Activated CD4-positive, CD25-positive, alpha-beta regulatory T cell treated with anti-CD3 and anti-CD28 coated beads, Interleukin-2, amount 50 U/mL, for 72 hours (primary cell): ENCODE measurements at regions not wholly inside any gene's neighbourhood (a gene's known extent, or its start where the extent isn't known, plus 50 kb on each side); places are given as distances from the start of the nearest gene placed in this dataset.
"Not testable (repeated sequence)": the region's sequence is repeated elsewhere in the genome, so short reads cannot be mapped to it uniquely, and the experiment has no call there.

Source experiments
- DNase-seq: peaks from one replicate; pipeline ENCODE4 v3.0.0; 2021

- no peak for DNase-seq
Observed at GRCh38 chr3:104437891-104438290, 928.8 kb upstream of the ALCAM start.

- no peak for DNase-seq
Observed at GRCh38 chr3:104438706-104439105, 928.0 kb upstream of the ALCAM start.

DNA sequence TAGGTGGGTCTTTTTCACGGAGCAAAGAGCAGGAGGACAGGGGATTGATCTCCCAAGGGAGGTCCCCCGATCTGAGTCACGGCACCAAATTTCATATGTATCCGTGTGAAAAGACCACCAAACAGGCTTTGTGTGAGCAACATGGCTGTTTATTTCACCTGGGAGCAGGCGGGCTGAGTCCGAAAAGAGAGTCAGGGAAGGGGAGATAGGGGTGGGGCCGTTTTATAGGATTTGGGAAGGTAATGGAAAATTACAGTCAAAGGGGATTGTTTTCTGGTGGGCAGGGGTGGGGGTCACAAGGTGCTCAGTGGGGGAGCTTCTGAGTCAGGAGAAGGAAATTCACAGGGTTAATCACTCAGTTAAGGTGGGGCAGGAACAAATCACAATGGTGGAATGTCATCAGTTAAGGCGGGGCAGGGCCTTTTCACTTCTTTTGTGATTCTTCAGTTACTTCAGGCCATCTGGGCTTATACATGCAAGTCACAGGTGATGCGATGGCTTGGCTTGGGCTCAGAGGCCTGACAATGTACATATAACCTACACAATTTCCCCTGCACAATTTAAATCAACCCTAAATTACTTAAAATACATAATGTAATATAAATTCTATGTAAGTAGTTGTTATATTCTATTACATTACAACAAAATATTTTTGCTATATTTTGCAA is 921.3 kb upstream of the ALCAM start:
- not testable (repeated sequence) for DNase-seq

- DNase-seq, result no peak
Observed at GRCh38 chr3:104447681-104448080, 919.0 kb upstream of the ALCAM start.

GRCh38 chr3:104452697-104453096 is 914.0 kb upstream of the ALCAM start:
- DNase-seq, result no peak

GRCh38 chr3:104458657-104459056 is 908.1 kb upstream of the ALCAM start:
- DNase-seq, result no peak

- DNase-seq, result no peak
Observed at GRCh38 chr3:104460477-104461406, 906.0 kb upstream of the ALCAM start.

DNA sequence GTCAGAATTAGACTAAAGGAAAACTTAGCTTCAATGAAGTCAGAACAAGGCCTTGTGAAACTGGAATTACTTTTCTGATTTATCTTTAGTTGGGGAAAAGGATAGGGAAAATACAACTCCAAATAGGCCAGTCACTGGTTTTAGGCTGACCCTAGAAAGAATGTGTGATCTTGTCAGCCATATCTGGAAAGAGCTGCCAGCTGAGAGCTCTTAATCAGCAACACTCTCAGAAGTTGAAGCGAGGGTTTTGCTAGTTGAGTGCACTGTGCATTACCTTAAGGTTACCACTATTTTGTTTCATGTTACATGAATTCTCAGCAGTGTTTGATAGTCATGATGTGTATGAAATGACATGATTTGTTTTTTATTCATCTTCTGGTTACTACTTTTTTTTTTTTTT is 905.3 kb upstream of the ALCAM start:
- DNase-seq, result no peak

GRCh38 chr3:104472221-104472620 is 894.5 kb upstream of the ALCAM start:
- DNase-seq, result no peak

GRCh38 chr3:104474011-104474410 is 892.7 kb upstream of the ALCAM start:
- DNase-seq, result no peak

DNA sequence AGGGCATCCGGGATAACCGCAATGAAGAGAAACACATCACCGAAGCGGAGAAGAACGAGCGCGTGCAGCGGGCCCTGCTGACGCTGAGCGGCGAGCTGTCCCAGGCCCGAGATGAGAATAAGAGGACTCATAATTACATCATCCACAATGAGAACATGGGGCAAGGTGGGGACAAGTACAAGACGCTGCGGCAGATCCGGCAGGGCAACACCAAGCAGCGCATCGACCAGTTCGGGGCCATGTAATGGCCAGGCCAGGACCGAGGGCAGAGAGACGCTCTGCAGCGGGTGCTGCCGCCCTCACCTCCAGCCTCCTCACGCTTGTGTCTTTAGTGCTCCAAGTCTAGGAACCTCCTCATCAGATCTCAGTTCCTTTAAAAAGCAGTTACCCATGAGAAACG is 863.7 kb upstream of the ALCAM start:
- DNase-seq, result no peak

GRCh38 chr3:104510131-104510849 is 856.4 kb upstream of the ALCAM start:
- DNase-seq, result no peak

DNA sequence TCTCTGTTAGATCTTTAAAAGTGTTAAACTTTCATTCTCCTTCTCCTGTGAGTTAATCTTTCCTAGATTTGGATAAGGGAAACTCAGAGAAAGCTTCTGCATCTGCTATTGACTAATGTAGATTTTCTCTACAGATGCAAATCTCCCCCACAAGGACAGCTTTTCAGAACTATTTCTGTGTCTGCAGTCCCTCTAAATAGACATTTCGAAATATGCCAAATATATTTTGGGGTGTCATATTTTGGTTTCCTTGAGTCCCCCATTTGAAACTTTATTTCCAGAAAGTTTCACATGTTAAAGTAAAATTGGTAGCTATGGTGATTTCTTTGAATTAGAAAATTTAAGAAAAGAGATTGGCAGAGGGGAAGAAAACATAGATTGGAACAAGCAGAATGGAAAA is 852.3 kb upstream of the ALCAM start:
- DNase-seq, result no peak

- DNase-seq, result no peak
Observed at GRCh38 chr3:104514776-104515175, 851.9 kb upstream of the ALCAM start.

GRCh38 chr3:104519068-104519467 is 847.6 kb upstream of the ALCAM start:
- DNase-seq, result no peak

GRCh38 chr3:104519468-104520227 is 847.1 kb upstream of the ALCAM start:
- no peak for DNase-seq

DNA sequence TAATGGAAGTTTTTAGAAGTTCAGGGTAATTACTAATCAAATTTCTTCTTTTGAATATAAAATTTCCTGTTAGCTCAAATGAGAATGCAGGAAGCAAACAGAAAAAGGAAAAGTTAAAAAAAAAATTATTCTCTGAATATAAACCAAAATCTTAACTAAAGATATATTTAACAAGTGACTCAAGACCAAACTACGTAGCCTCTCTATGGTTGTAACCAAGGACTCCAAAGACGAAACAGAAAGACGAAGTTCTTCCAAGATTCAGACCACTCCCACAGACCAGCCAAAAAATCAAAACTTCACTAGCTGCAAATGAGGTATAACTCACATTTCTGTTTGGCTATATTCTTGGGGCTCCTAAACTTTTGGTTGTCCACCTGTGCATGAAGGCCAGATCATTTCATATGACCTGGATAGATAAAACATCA is 846.5 kb upstream of the ALCAM start:
- no peak for DNase-seq

GRCh38 chr3:104521606-104522336 is 844.9 kb upstream of the ALCAM start:
- DNase-seq, result no peak

- DNase-seq, result no peak
Observed at GRCh38 chr3:104523136-104523535, 843.6 kb upstream of the ALCAM start.

DNA sequence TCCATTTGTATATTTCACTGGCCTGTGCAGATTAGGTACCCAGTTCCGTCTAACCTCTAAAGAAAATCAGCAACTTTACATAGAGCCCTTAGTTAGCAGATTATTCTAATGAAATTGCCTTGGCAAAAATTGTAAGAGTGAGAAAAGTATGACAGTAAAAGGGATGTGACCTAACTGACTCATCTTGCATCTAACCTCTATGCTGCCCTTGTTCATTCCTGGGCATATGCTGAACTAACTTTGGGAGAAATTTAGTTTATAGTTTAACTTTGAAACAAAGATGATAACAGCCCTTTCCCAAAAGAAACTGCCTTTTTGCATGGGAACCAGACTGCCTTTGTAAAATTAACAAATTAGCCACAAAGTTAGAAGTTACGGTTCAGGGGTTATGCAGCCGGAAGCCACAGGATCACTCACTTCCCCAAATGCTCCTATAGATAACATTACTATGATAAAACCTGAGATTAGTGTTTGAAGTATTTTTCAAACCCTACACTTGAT is 839.8 kb upstream of the ALCAM start:
- DNase-seq, result no peak

GRCh38 chr3:104530934-104531333 is 835.8 kb upstream of the ALCAM start:
- no peak for DNase-seq

DNA sequence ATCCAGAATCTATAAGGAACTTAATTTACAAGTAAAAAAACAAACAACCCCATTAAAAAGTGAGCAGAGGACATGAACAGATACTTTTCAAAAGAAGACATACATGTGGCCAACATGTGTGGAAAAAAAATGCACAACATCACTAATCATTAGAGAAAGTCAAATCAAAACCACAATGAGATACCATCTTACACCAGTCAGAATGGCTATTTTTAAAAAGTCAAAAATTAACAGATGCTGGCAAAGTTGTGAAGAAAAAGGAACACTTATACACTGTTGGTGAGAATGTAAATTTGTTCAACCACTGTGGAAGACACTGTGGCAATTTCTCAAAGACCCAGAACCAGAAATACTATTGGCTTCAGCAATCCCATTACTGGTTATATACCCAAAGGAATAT is 830.0 kb upstream of the ALCAM start:
- DNase-seq, result no peak
